HL-60 (cell line): ENCODE measurements at regions not wholly inside any gene's neighbourhood (a gene's known extent, or its start where the extent isn't known, plus 50 kb on each side); places are given as distances from the start of the nearest gene placed in this dataset.

Source experiments
- CTCF ChIP-seq: IDR thresholded peaks from one replicate; pipeline ENCODE4 v1.5.1; 2011; ENCODE audit warnings: low read length, control low read depth, inconsistent platforms; ENCODE audit not compliant: insufficient read depth
- TF ChIP-seq, protein P1 (sequence below): IDR thresholded peaks from 2 replicates; pipeline ENCODE4 v1.6.1; 2012; ENCODE audit warnings: low read depth; ENCODE audit not compliant: insufficient replicate concordance

DNA sequence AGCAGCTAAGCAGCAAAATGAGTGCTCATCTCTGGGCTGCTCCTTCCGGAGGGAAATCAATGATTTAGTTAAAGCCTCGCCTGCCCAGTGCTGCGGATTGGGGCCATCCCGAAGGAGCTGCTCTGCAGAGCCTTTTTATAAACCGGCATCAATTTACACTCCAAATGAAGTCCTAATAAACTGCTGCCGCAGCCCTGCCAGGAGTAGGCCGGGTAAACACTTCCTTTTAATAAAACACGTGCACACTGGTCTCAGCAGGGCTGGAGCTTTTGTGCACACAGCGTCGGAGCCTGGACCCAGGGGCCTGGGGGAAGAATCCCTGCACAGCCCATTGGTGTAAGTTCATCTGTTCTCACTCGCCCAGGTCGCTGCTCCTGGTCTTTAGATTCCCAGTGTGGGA lies 79.6 kb upstream of the HS3ST2 start:
- no peak for TF ChIP-seq CTCF
- TF ChIP-seq, protein P1, sequence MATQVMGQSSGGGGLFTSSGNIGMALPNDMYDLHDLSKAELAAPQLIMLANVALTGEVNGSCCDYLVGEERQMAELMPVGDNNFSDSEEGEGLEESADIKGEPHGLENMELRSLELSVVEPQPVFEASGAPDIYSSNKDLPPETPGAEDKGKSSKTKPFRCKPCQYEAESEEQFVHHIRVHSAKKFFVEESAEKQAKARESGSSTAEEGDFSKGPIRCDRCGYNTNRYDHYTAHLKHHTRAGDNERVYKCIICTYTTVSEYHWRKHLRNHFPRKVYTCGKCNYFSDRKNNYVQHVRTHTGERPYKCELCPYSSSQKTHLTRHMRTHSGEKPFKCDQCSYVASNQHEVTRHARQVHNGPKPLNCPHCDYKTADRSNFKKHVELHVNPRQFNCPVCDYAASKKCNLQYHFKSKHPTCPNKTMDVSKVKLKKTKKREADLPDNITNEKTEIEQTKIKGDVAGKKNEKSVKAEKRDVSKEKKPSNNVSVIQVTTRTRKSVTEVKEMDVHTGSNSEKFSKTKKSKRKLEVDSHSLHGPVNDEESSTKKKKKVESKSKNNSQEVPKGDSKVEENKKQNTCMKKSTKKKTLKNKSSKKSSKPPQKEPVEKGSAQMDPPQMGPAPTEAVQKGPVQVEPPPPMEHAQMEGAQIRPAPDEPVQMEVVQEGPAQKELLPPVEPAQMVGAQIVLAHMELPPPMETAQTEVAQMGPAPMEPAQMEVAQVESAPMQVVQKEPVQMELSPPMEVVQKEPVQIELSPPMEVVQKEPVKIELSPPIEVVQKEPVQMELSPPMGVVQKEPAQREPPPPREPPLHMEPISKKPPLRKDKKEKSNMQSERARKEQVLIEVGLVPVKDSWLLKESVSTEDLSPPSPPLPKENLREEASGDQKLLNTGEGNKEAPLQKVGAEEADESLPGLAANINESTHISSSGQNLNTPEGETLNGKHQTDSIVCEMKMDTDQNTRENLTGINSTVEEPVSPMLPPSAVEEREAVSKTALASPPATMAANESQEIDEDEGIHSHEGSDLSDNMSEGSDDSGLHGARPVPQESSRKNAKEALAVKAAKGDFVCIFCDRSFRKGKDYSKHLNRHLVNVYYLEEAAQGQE = no peak
